ENCODE measurements at regions not wholly inside any gene's neighbourhood (a gene's known extent, or its start where the extent isn't known, plus 50 kb on each side); places are given as distances from the start of the nearest gene placed in this dataset.

DNA sequence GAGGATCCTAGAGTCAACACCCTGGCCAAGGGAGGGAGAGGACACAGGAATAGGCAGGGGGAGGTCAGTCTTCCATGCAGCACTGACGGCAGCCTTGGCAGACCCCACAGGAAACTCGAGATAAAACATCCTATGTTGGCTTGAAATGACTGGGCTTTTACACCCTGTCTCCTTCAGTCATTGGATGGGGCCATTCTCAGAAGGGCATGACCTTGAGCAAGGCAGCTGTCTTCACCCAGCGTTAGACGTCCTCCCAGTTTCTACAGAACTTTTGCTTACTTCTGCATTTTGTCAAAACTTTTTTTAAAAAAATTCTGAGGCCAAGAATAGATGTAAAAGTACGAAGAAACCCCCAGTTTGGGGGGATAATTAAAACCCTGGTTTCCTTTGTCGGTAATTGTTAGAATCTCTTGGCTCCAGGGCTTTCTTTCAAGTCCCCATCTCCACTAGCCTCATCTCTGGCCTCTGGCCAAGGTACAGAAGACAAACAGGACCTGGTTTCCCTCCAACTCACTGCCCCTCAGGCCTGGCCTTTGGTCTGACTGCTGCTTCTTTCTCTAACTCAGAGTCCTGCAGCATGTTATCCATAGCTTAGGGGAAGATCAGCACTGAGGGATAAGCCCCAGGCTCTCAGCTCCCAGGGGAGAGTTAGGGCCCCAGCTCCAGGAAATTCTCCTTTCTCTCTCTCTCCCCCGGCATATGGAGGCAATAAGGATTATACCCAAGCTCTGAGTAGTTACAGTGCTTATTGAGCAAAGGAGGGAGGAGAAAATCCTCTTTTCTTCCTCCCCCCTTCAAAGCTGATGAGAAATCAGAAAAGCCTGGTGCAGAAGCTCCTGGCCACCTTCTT, 51.6 kb upstream of the KCND3 start:
- H3K4me3 ChIP-seq (ENCODE audit: low read depth, low read length) = no peak overlapping the region
- TF ChIP-seq CTCF (conservative IDR thresholded peaks at IDR 0.05; ENCODE audit: low read depth, low read length) = no peak
- no peak for DNase-seq (ENCODE audit: low read depth)

DNA sequence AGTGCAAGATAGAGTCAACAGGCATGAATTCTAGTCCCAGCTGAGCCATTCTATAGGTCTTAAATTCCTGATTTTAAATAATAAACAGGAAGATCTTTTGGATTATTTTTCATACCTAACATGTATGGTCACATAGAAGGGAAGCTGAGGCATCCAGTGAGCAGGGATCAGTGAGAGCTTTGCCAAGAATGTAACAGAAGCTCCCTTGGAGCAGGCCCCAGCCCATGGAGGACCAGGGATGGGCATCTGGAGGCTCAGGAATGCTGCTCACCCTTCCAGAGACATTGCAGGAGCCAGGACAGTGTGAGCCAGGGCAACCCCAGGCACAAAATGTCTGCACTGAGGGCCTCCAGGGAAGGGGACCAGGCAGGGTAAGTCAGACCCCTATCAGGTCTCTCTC, 54.4 kb upstream of the KCND3 start:
- H3K4me3 ChIP-seq (ENCODE audit: low read depth, low read length) = no peak overlapping the region
- no peak for DNase-seq (ENCODE audit: low read depth)
- TF ChIP-seq CTCF (conservative IDR thresholded peaks at IDR 0.05; ENCODE audit: low read depth, low read length) = no peak

- TF ChIP-seq CTCF (conservative IDR thresholded peaks at IDR 0.05; ENCODE audit: low read depth, low read length) = no peak
- no peak overlapping the region for H3K4me3 ChIP-seq (ENCODE audit: low read depth, low read length)
- DNase-seq (ENCODE audit: low read depth) = no peak
Measured at GRCh38 chr1:112044745-112045144, 55.3 kb upstream of the KCND3 start.

DNA sequence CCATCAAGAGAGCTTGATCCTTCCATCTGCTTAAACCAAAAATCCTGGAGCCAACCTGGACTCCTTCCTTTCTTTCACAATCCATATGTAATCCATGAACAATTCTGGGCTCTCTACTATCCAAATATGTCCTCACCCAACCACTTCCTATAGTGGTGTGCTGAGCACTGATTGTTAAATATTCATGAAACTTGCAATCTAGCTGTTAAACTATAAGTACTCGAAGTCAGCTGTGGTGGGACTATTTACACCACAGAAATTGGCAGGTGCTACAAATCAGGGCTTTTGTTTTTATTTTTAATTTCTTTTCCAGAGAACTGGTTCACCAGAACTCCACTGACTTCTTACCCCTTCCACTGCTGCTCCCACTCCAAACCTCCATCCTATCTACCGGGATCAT, 57.2 kb upstream of the KCND3 start:
- no peak overlapping the region for H3K4me3 ChIP-seq (ENCODE audit: low read depth, low read length)
- no peak for DNase-seq (ENCODE audit: low read depth)
- TF ChIP-seq CTCF (conservative IDR thresholded peaks at IDR 0.05; ENCODE audit: low read depth, low read length) = no peak

GRCh38 chr1:112048421-112048820, 59.0 kb upstream of the KCND3 start:
- TF ChIP-seq CTCF (conservative IDR thresholded peaks at IDR 0.05; ENCODE audit: low read depth, low read length) = no peak
- no peak for DNase-seq (ENCODE audit: low read depth)
- H3K4me3 ChIP-seq (ENCODE audit: low read depth, low read length) = no peak overlapping the region

DNA sequence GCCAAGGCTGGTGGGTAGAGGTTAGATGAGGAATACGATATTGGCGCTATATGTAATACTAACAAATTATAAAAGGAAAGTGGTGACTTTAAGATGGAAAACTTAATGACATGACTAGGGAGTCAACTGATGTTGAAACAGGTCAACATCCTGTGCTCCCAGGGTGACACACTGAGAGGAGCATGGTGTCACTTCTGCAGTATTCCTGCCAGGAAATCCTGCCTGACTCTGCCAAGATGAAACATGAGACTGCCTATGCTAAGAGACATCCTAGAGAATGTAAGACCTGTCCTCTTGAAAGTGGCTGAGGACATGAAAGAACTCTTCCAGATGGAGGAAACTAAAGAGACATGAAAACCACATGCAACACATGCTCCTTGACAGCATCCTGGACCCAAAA, 65.0 kb upstream of the KCND3 start:
- no peak for TF ChIP-seq CTCF (conservative IDR thresholded peaks at IDR 0.05; ENCODE audit: low read depth, low read length)
- no peak for DNase-seq (ENCODE audit: low read depth)

GRCh38 chr1:112056354-112056753, 66.9 kb upstream of the KCND3 start:
- TF ChIP-seq CTCF (conservative IDR thresholded peaks at IDR 0.05; ENCODE audit: low read depth, low read length) = no peak
- no peak overlapping the region for H3K4me3 ChIP-seq (ENCODE audit: low read depth, low read length)

More for the DNA sequence above, 65.0 kb upstream of the KCND3 start:
- no peak overlapping the region for H3K4me3 ChIP-seq (ENCODE audit: low read depth, low read length)

More at GRCh38 chr1:112056354-112056753, 66.9 kb upstream of the KCND3 start:
- DNase-seq (ENCODE audit: low read depth) = no peak
